Naive thymus-derived CD8-positive, alpha-beta T cell (primary cell): ENCODE measurements at regions not wholly inside any gene's neighbourhood (a gene's known extent, or its start where the extent isn't known, plus 50 kb on each side); places are given as distances from the start of the nearest gene placed in this dataset.

Experiments
- ATAC-seq, 2 donors: fragments of 150-1000 bp; cut with Tn5 transposase in 1 of 2; sonication (Bioruptor Pico), chemical (Tn5 transposase) in 1 of 2; 1 replicate in 1 of 2; 2 replicates in 1 of 2; pipeline ENCODE4 v1.10.0; 2021; ENCODE audit warnings: mild to moderate bottlenecking in 2 of 2, moderate library complexity in 2 of 2
- POLR2A ChIA-PET: fragments of 350-600 bp; sonication (Branson Sonifier 250); formaldehyde crosslinking; loops from one replicate; lab custom pipeline; 2021; ENCODE audit warnings: antibody characterized with exemption; lab: Charles Lee
- DNase-seq, 10 donors: peaks; one replicate each; pipeline versions ENCODE4 v3.0.0 to v3.0.0-alpha.2; 2020 to 2022
- H3K27ac Mint-ChIP-seq, 10 donors: one replicate each; pipeline ENCODE4 v1.8.0; 2020 to 2022; ENCODE audit warnings: mild to moderate bottlenecking in 10 of 10, mixed read lengths in 10 of 10, moderate library complexity in 4 of 10, inconsistent platforms in 1 of 10
- H3K27me3 Mint-ChIP-seq, 5 donors: one replicate each; pipeline ENCODE4 v1.8.0; 2021 to 2022; ENCODE audit warnings: mixed read lengths in 5 of 5
- H3K36me3 Mint-ChIP-seq, 3 donors: one replicate each; pipeline ENCODE4 v1.8.0; 2020 to 2022; ENCODE audit warnings: mixed read lengths in 3 of 3, mild to moderate bottlenecking in 2 of 3, inconsistent platforms in 1 of 3
- H3K4me1 Mint-ChIP-seq, 4 donors: one replicate each; pipeline ENCODE4 v1.8.0; 2021 to 2022; ENCODE audit warnings: mixed read lengths in 4 of 4
- H3K4me3 Mint-ChIP-seq, 10 donors: one replicate each; pipeline ENCODE4 v1.8.0; 2020 to 2022; ENCODE audit warnings: mild to moderate bottlenecking in 10 of 10, mixed read lengths in 10 of 10, moderate library complexity in 6 of 10, inconsistent platforms in 1 of 10
- H3K9me3 Mint-ChIP-seq, 9 donors: one replicate each; pipeline ENCODE4 v1.8.0; 2020 to 2022; ENCODE audit warnings: mixed read lengths in 9 of 9, mild to moderate bottlenecking in 3 of 9, inconsistent platforms in 1 of 9, moderate library complexity in 1 of 9

DNA sequence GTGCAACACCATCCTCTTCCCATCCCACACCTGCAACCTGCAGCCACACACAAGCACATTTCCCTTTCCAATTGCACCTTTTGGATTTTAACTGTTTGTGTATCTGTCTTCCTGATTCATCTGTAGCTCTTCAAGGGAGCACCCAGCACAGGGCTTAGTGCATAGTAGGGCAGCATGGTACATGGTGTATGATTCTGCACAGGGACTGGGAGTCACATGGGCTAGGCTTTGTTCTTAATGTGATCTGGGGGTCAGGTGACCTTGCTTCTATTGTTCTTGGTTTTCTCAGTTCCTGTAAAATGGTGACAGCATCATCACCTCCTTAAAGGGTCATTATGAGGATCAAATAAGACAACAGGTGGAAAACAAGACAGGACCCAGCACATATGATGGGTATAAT, 419.3 kb downstream of the MATN1 start:
- no peak overlapping the region for H3K27ac Mint-ChIP-seq
- peaks cover 0 to 4% (median 2%) of the 10 kb centered on the region in 9 donors for H3K9me3 Mint-ChIP-seq
- peaks cover 21 to 89% (median 26%) of the 10 kb centered on the region in 5 donors for H3K27me3 Mint-ChIP-seq
- no peaks in the 10 kb centered on the region for H3K36me3 Mint-ChIP-seq
- H3K4me3 Mint-ChIP-seq, result no peak overlapping the region
- DNase-seq (no peak), ATAC-seq (no peak)
- H3K4me1 Mint-ChIP-seq, result no peaks in the 10 kb centered on the region
- POLR2A ChIA-PET, result no interaction called here

DNA sequence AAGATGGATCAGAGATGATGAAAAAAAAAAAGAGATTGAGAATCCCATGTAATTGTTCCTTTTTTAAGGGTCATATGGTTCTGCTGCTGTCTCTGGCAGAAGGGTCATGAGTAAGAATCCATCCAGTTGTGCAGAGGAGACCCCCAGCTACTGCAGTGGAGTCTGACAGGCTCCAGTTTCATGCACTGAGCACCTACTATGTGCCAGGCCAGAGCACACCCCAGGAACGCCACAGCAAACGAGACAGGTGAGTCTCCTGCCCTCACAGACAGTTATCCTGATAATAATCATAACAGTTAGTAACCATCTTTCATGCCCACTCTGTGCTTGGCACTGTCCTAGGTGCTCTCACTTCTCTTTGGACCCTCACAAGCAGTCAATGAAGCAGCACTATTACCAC, 420.0 kb downstream of the MATN1 start:
- ATAC-seq (no peak), DNase-seq (no peak)
- no peak overlapping the region for H3K27ac Mint-ChIP-seq
- H3K27me3 Mint-ChIP-seq, result peaks cover 20 to 87% (median 25%) of the 10 kb centered on the region in 5 donors
- H3K4me1 Mint-ChIP-seq, result no peaks in the 10 kb centered on the region
- H3K36me3 Mint-ChIP-seq, result no peaks in the 10 kb centered on the region
- peaks cover 0 to 3% (median 0%) of the 10 kb centered on the region in 9 donors for H3K9me3 Mint-ChIP-seq
- no peak overlapping the region for H3K4me3 Mint-ChIP-seq
- POLR2A ChIA-PET, result no interaction called here

GRCh38 chr1:30302858-30303257, 420.5 kb downstream of the MATN1 start:
- no peak for ATAC-seq

GRCh38 chr1:30300669-30301068, 422.7 kb downstream of the MATN1 start:
- Mint-ChIP-seq H3K9me3 (peaks cover 0 to 12% (median 9%) of the 10 kb centered on the region in 9 donors), H3K36me3 (no peaks in the 10 kb centered on the region), H3K4me1 (no peaks in the 10 kb centered on the region), H3K27ac (no peak overlapping the region), H3K4me3 (no peak overlapping the region), H3K27me3 (peaks cover 18 to 86% (median 23%) of the 10 kb centered on the region in 5 donors)
- DNase-seq, result peak in 1 of 10 donors; percentile 2
- POLR2A ChIA-PET, result no interaction called here
- no peak for ATAC-seq

More at GRCh38 chr1:30302858-30303257, 420.5 kb downstream of the MATN1 start:
- Mint-ChIP-seq H3K4me1 (no peaks in the 10 kb centered on the region), H3K9me3 (peaks cover 0 to 6% (median under 1%) of the 10 kb centered on the region in 9 donors), H3K36me3 (no peaks in the 10 kb centered on the region), H3K27ac (no peak overlapping the region), H3K4me3 (no peak overlapping the region), H3K27me3 (peaks cover 18 to 86% (median 22%) of the 10 kb centered on the region in 5 donors)
- peak in 1 of 10 donors; percentile 8 for DNase-seq
- POLR2A ChIA-PET, result no interaction called here

- peaks cover 19 to 75% (median 23%) of the 10 kb centered on the region in 5 donors for H3K27me3 Mint-ChIP-seq
- H3K27ac Mint-ChIP-seq, result no peak overlapping the region
- no peak overlapping the region for H3K4me3 Mint-ChIP-seq
- no peaks in the 10 kb centered on the region for H3K4me1 Mint-ChIP-seq
- no peak for DNase-seq
- H3K9me3 Mint-ChIP-seq, result peaks cover 0 to 12% (median 6%) of the 10 kb centered on the region in 9 donors
- no peak for ATAC-seq
- POLR2A ChIA-PET, result no interaction called here
- no peaks in the 10 kb centered on the region for H3K36me3 Mint-ChIP-seq
Observed at GRCh38 chr1:30299393-30299792, 424.0 kb downstream of the MATN1 start.

GRCh38 chr1:30295674-30296073, 427.7 kb downstream of the MATN1 start:
- ATAC-seq (no peak), DNase-seq (no peak)
- H3K4me3 Mint-ChIP-seq, result no peak overlapping the region
- POLR2A ChIA-PET, result no interaction called here
- H3K9me3 Mint-ChIP-seq, result peaks cover 0 to 16% (median 6%) of the 10 kb centered on the region in 9 donors
- H3K4me1 Mint-ChIP-seq, result no peaks in the 10 kb centered on the region
- no peak overlapping the region for H3K27ac Mint-ChIP-seq
- H3K27me3 Mint-ChIP-seq, result peaks cover 19 to 58% (median 36%) of the 10 kb centered on the region in 5 donors
- no peaks in the 10 kb centered on the region for H3K36me3 Mint-ChIP-seq

DNA sequence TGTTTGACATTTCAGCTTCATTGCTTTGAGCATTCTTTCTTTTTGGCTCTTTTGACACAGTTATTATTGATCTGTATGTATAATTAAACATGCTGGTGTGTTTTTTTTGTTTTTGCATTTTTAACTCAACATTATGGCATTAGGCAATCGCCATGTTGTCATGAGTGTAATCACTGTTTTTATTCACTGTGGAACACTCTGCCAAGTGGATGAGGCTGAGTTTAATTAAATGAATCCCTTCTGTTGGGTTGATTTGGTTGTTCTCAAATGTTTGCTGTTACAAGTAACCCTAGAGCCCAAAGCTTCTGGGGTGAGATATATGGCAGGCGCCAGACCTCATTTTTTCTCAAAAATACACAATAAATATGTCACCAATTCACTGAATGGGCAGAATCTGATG, 428.1 kb downstream of the MATN1 start:
- POLR2A ChIA-PET, result no interaction called here
- Mint-ChIP-seq H3K27me3 (peaks cover 21 to 58% (median 36%) of the 10 kb centered on the region in 5 donors), H3K4me1 (no peaks in the 10 kb centered on the region), H3K27ac (no peak overlapping the region), H3K4me3 (no peak overlapping the region), H3K9me3 (peaks cover 0 to 16% (median 6%) of the 10 kb centered on the region in 9 donors), H3K36me3 (no peaks in the 10 kb centered on the region)
- no peak for ATAC-seq
- DNase-seq, result no peak

DNA sequence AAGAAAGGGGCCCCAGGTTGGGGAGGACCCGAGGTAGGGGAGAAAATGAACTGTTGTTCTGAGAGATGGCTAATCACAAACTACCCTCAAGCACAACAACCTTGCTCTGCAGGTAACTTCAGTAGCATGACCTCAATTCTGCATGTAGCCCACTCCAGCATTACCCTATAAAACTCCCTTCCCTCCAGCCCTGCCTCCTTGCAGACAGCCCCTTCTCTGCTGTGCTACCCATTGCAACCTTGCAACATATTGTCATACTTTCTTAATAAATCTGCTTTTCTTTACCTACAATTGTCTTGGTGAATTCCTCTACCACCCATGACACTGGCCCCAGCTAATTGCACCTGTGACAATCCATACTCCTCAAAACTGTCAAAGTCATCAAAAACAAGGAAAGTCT, 428.9 kb downstream of the MATN1 start:
- H3K27ac Mint-ChIP-seq, result no peak overlapping the region
- H3K9me3 Mint-ChIP-seq, result peaks cover 0 to 16% (median 6%) of the 10 kb centered on the region in 9 donors
- H3K4me3 Mint-ChIP-seq, result no peak overlapping the region
- ATAC-seq, result no peak
- H3K4me1 Mint-ChIP-seq, result no peaks in the 10 kb centered on the region
- peaks cover 19 to 58% (median 31%) of the 10 kb centered on the region in 5 donors for H3K27me3 Mint-ChIP-seq
- no peak for DNase-seq
- H3K36me3 Mint-ChIP-seq, result no peaks in the 10 kb centered on the region
- POLR2A ChIA-PET, result no interaction called here

DNA sequence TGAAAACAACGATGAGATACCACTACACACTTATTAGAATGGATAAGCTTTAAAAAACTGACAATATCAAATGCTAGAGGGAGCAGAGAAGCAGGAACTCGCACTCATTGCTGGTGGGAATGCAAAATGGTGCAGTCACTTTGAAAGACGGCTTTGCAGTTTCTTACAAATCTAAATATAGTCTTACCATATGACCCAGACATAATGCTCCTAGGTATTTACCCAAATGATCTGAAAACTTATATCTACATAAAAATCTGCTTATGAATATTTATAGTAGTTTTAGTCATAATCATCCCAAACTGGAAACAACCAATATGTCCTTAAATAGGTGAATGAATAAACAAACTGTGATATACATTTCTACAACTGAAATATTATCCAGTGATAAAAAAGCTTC, 430.9 kb downstream of the MATN1 start:
- POLR2A ChIA-PET, result no interaction called here
- Mint-ChIP-seq H3K36me3 (no peaks in the 10 kb centered on the region), H3K9me3 (peaks cover 0 to 11% (median 2%) of the 10 kb centered on the region in 9 donors), H3K4me1 (no peaks in the 10 kb centered on the region), H3K27me3 (peaks cover 19 to 65% (median 31%) of the 10 kb centered on the region in 5 donors), H3K4me3 (no peak overlapping the region), H3K27ac (no peak overlapping the region)
- no peak for DNase-seq
- ATAC-seq, result no peak

DNA sequence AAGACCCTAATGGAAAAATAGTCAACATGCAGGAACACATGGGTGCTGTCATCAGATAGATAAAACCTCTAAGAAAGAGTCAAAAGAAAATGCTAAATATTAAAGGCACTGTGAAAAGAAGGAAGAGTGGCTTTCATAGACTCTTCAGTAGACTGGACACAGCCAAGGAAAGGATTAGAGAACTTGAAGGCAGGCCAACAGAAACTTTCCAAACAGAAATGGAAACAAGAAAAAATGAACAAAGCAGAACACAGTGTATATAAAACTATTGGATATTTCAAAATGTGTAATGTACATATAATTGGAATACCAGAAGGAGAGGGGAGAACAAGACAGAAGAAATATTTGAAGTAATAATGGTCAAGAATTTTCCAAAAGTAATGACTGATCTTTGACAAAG, 431.9 kb downstream of the MATN1 start:
- Mint-ChIP-seq H3K27me3 (peaks cover 18 to 65% (median 36%) of the 10 kb centered on the region in 5 donors), H3K9me3 (peaks cover 0 to 5% (median 0%) of the 10 kb centered on the region in 9 donors), H3K27ac (no peak overlapping the region), H3K4me3 (no peak overlapping the region), H3K4me1 (peaks cover 0 to 2% (median 0%) of the 10 kb centered on the region in 4 donors), H3K36me3 (no peaks in the 10 kb centered on the region)
- POLR2A ChIA-PET, result no interaction called here
- no peak for DNase-seq
- ATAC-seq, result no peak

DNA sequence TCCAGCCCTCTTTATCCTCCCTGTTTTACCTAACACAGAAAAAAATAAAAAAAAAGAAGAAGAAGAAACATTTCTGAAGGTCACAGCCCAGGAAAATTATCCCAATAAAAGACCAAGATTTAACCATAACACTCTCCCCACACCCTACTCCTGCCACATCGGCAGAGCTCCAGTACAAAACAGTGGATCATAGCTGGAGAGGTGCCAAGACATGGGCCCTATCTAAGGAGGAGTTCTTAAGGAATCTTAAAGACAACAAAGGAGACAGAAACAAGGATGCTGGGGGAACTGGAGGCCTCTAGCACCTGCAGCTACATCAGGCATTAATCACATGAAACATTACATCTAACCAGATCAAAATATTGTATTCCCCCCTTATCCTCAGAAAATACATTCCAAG, 432.8 kb downstream of the MATN1 start:
- Mint-ChIP-seq H3K27me3 (peaks cover 18 to 55% (median 31%) of the 10 kb centered on the region in 5 donors), H3K36me3 (no peaks in the 10 kb centered on the region), H3K9me3 (peaks cover 0 to 5% (median 0%) of the 10 kb centered on the region in 9 donors), H3K4me1 (peaks cover 0 to 2% (median 0%) of the 10 kb centered on the region in 4 donors), H3K27ac (no peak overlapping the region), H3K4me3 (no peak overlapping the region)
- DNase-seq, result no peak
- no peak for ATAC-seq
- POLR2A ChIA-PET, result no interaction called here

- Mint-ChIP-seq H3K4me3 (no peak overlapping the region), H3K36me3 (no peaks in the 10 kb centered on the region), H3K27ac (no peak overlapping the region), H3K27me3 (peaks cover 16 to 55% (median 25%) of the 10 kb centered on the region in 5 donors), H3K9me3 (peaks cover 0 to 3% (median 0%) of the 10 kb centered on the region in 9 donors), H3K4me1 (peaks cover 2 to 6% (median 5%) of the 10 kb centered on the region in 4 donors)
- DNase-seq (no peak), ATAC-seq (no peak)
- POLR2A ChIA-PET, result no interaction called here
Observed at GRCh38 chr1:30287976-30288375, 435.4 kb downstream of the MATN1 start.

DNA sequence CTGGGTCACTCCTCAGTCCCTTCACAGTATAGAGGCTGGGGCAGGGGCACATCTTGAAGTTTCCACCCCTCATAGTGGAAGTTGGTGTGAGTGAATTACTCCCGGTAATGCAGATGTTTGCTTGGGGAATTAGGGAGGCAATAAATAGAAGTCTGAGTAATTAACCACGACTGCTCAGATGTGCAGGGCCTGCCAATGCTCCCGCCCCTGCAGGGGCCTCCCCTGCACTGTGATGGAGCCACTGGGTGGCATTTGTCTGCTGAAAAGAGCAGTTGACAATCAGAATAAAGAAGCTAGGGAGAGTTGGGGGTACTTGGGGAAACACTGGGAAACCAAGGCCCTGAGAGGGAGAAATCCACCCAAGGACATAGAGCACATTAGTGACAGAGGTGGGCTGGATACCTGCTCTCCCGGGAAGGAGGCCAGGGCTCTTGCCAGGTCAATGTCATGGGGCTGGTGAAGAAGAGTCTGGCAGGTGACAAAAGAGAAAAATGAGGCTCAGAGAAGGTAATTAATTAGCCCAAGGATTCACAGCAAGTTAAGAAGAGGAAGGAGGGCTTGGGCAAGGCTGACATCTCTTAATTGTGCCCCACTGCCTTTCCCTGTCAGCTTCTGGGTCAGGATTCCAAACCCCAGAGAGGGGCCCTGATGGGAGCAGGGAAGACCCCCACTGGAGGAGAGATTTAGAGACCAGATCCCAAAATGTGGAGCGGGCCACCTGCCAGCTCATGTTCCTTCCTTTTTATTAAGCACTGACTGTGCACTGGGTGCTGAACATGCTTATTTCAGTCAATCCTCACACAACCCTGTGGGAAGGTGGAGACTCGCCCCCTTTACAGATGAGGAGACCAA, 436.2 kb downstream of the MATN1 start:
- Mint-ChIP-seq H3K4me3 (no peak overlapping the region), H3K9me3 (peaks cover 0 to 3% (median 0%) of the 10 kb centered on the region in 9 donors)
- POLR2A ChIA-PET, result no interaction called here

More for the DNA sequence above, 436.2 kb downstream of the MATN1 start:
- Mint-ChIP-seq H3K27me3 (peaks cover 16 to 55% (median 21%) of the 10 kb centered on the region in 5 donors), H3K27ac (peak overlapping the region in 1 of 10 donors; percentile 36), H3K36me3 (no peaks in the 10 kb centered on the region), H3K4me1 (peaks cover 2 to 13% (median 11%) of the 10 kb centered on the region in 4 donors)
- ATAC-seq (no peak), DNase-seq (no peak)
